Breast epithelium (tissue), 3 donors: ENCODE measurements at regions not wholly inside any gene's neighbourhood (a gene's known extent, or its start where the extent isn't known, plus 50 kb on each side); places are given as distances from the start of the nearest gene placed in this dataset.

Experiments
- POLR2A ChIP-seq: fragments of 450-650 bp; IDR thresholded peaks from one replicate; pipeline ENCODE4 v1.6.1; 2016; ENCODE audit warnings: antibody characterized with exemption, mild to moderate bottlenecking, moderate library complexity
- TF ChIP-seq, protein P1 (sequence below), 3 donors: fragments of 450-650 bp; IDR thresholded peaks; one replicate each; pipeline ENCODE4 v1.5.1; 2016 to 2017; ENCODE audit warnings: antibody characterized with exemption in 3 of 3, mild to moderate bottlenecking in 3 of 3, moderate library complexity in 3 of 3

DNA sequence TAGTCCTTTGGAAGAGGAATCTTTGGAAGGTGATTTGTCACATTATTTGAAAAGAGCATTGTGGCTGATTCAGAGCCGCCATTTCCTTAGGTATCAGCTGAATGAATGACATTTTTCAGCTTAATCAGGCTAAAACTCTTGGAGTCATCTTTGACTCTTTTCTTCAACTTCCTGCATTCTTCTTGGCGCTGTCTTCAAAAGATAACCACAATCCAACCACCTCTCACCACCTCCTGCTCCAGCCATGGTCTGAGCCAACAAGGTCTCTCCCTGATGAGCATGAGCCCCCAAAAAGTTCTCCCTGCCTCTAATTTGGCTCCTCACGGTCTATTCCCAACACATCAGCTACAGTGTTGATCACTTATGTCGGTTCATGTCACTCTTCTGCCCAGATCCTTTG lies 297.6 kb upstream of the RUNX1 start:
- TF ChIP-seq, protein P1, sequence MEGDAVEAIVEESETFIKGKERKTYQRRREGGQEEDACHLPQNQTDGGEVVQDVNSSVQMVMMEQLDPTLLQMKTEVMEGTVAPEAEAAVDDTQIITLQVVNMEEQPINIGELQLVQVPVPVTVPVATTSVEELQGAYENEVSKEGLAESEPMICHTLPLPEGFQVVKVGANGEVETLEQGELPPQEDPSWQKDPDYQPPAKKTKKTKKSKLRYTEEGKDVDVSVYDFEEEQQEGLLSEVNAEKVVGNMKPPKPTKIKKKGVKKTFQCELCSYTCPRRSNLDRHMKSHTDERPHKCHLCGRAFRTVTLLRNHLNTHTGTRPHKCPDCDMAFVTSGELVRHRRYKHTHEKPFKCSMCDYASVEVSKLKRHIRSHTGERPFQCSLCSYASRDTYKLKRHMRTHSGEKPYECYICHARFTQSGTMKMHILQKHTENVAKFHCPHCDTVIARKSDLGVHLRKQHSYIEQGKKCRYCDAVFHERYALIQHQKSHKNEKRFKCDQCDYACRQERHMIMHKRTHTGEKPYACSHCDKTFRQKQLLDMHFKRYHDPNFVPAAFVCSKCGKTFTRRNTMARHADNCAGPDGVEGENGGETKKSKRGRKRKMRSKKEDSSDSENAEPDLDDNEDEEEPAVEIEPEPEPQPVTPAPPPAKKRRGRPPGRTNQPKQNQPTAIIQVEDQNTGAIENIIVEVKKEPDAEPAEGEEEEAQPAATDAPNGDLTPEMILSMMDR (IDR thresholded peaks at IDR 0.05): no peak
- TF ChIP-seq POLR2A: no peak
